ENCODE measurements at regions not wholly inside any gene's neighbourhood (a gene's known extent, or its start where the extent isn't known, plus 50 kb on each side); places are given as distances from the start of the nearest gene placed in this dataset.

GRCh38 chr7:9761224-9761623, 1212.4 kb upstream of the PHF14 start:
- ATAC-seq = no peak
- H3K4me1 ChIP-seq = no peaks in the 10 kb centered on the region
- 52 to 57% methylated on average over 2 of the region's 2 CpGs for WGBS, 2 donors (ENCODE audit: low coverage in 1 of 2)
- no peaks in the 10 kb centered on the region for H3K27me3 ChIP-seq
- no peak overlapping the region for H3K27ac ChIP-seq
- TF ChIP-seq CTCF (IDR thresholded peaks at IDR 0.05) = no peak
- no peak for TF ChIP-seq EP300 (IDR thresholded peaks at IDR 0.05)
- TF ChIP-seq POLR2A (IDR thresholded peaks at IDR 0.05) = no peak
- TF ChIP-seq POLR2AphosphoS5 (IDR thresholded peaks at IDR 0.05) = no peak
- H3K36me3 ChIP-seq = no peaks in the 10 kb centered on the region
- H3K4me3 ChIP-seq = no peak overlapping the region
- H3K9me3 ChIP-seq = no peaks in the 10 kb centered on the region

GRCh38 chr7:9776900-9777299, 1196.8 kb upstream of the PHF14 start:
- Histone ChIP-seq H3K27ac (no peak overlapping the region), H3K27me3 (no peaks in the 10 kb centered on the region), H3K9me3 (peaks cover 0 to 4% (median 0%) of the 10 kb centered on the region in 3 donors), H3K36me3 (no peaks in the 10 kb centered on the region), H3K4me1 (no peaks in the 10 kb centered on the region), H3K4me3 (no peak overlapping the region)
- TF ChIP-seq CTCF (IDR thresholded peaks at IDR 0.05) (no peak), POLR2AphosphoS5 (IDR thresholded peaks at IDR 0.05) (no peak), EP300 (IDR thresholded peaks at IDR 0.05) (no peak), POLR2A (IDR thresholded peaks at IDR 0.05) (no peak)
- 72 to 85% methylated on average over 2 of the region's 2 CpGs for WGBS, 2 donors (ENCODE audit: low coverage in 1 of 2)
- no peak for ATAC-seq

GRCh38 chr7:9778367-9778766, 1195.3 kb upstream of the PHF14 start:
- H3K9me3 ChIP-seq = no peaks in the 10 kb centered on the region
- no peak for ATAC-seq
- no peak overlapping the region for H3K4me3 ChIP-seq
- H3K4me1 ChIP-seq = no peaks in the 10 kb centered on the region
- 70% methylated on average over 5 of the region's 7 CpGs; no CpG with 5 or more reads in 1 of the 2 donors for WGBS, 2 donors (ENCODE audit: low coverage in 1 of 2)
- H3K27me3 ChIP-seq = no peaks in the 10 kb centered on the region
- TF ChIP-seq POLR2A (IDR thresholded peaks at IDR 0.05) = no peak
- TF ChIP-seq CTCF (IDR thresholded peaks at IDR 0.05) = no peak
- no peak for TF ChIP-seq EP300 (IDR thresholded peaks at IDR 0.05)
- TF ChIP-seq POLR2AphosphoS5 (IDR thresholded peaks at IDR 0.05) = no peak
- no peak overlapping the region for H3K27ac ChIP-seq
- no peaks in the 10 kb centered on the region for H3K36me3 ChIP-seq

GRCh38 chr7:9781710-9782109, 1192.0 kb upstream of the PHF14 start:
- Histone ChIP-seq H3K27ac (no peak overlapping the region), H3K4me1 (no peaks in the 10 kb centered on the region), H3K36me3 (no peaks in the 10 kb centered on the region), H3K27me3 (no peaks in the 10 kb centered on the region), H3K4me3 (no peak overlapping the region), H3K9me3 (no peaks in the 10 kb centered on the region)
- WGBS, 2 donors (ENCODE audit: low coverage in 1 of 2) = 60 to 69% methylated on average over 2 of the region's 2 CpGs
- no peak for ATAC-seq
- TF ChIP-seq EP300 (IDR thresholded peaks at IDR 0.05) (no peak), POLR2A (IDR thresholded peaks at IDR 0.05) (no peak), CTCF (IDR thresholded peaks at IDR 0.05) (no peak), POLR2AphosphoS5 (IDR thresholded peaks at IDR 0.05) (no peak)

- Histone ChIP-seq H3K27me3 (no peaks in the 10 kb centered on the region), H3K9me3 (no peaks in the 10 kb centered on the region), H3K36me3 (no peaks in the 10 kb centered on the region), H3K4me3 (no peak overlapping the region), H3K4me1 (no peaks in the 10 kb centered on the region), H3K27ac (no peak overlapping the region)
- ATAC-seq = no peak
- WGBS, 2 donors (ENCODE audit: low coverage in 1 of 2) = 50 to 54% methylated on average over 1 to 2 of the region's 2 CpGs
- TF ChIP-seq POLR2AphosphoS5 (IDR thresholded peaks at IDR 0.05) (no peak), POLR2A (IDR thresholded peaks at IDR 0.05) (no peak), CTCF (IDR thresholded peaks at IDR 0.05) (no peak), EP300 (IDR thresholded peaks at IDR 0.05) (no peak)
These were observed 1191.4 kb upstream of the PHF14 start for GRCh38 chr7:9782275-9782674.
